ENCODE measurements at regions not wholly inside any gene's neighbourhood (a gene's known extent, or its start where the extent isn't known, plus 50 kb on each side); places are given as distances from the start of the nearest gene placed in this dataset.

- Histone ChIP-seq H3K9me3 (replicated peaks; ENCODE audit: control insufficient read depth, low read depth, low read length) (peaks cover 6% of the 10 kb centered on the region), H3K4me1 (ENCODE audit: control insufficient read depth, insufficient read depth, low read length) (no peaks in the 10 kb centered on the region), H3K4me3 (ENCODE audit: low read length) (no peak overlapping the region), H3K36me3 (ENCODE audit: control insufficient read depth, insufficient read depth, low read length) (no peaks in the 10 kb centered on the region), H3K27ac (ENCODE audit: low read length) (no peak overlapping the region), H3K27me3 (ENCODE audit: control insufficient read depth, insufficient read depth, low read length) (no peaks in the 10 kb centered on the region)
- DNase-seq: no peak
These were observed 55.2 kb upstream of the IL12B start for GRCh38 chr5:159385536-159385935.

GRCh38 chr5:159386028-159386711, 55.9 kb upstream of the IL12B start:
- H3K4me1 ChIP-seq (ENCODE audit: control insufficient read depth, insufficient read depth, low read length): no peaks in the 10 kb centered on the region
- no peak overlapping the region for H3K27ac ChIP-seq (ENCODE audit: low read length)
- no peak for DNase-seq
- no peak overlapping the region for H3K4me3 ChIP-seq (ENCODE audit: low read length)
- H3K9me3 ChIP-seq (replicated peaks; ENCODE audit: control insufficient read depth, low read depth, low read length): peaks cover 6% of the 10 kb centered on the region
- no peaks in the 10 kb centered on the region for H3K27me3 ChIP-seq (ENCODE audit: control insufficient read depth, insufficient read depth, low read length)
- no peaks in the 10 kb centered on the region for H3K36me3 ChIP-seq (ENCODE audit: control insufficient read depth, insufficient read depth, low read length)

- H3K4me3 ChIP-seq (ENCODE audit: low read length): no peak overlapping the region
- H3K27ac ChIP-seq (ENCODE audit: low read length): no peak overlapping the region
- no peak for DNase-seq
- H3K36me3 ChIP-seq (ENCODE audit: control insufficient read depth, insufficient read depth, low read length): no peaks in the 10 kb centered on the region
- 81% methylated on average over 2 of the region's 2 CpGs for WGBS (ENCODE audit: insufficient coverage)
- H3K9me3 ChIP-seq (replicated peaks; ENCODE audit: control insufficient read depth, low read depth, low read length): no peaks in the 10 kb centered on the region
- H3K27me3 ChIP-seq (ENCODE audit: control insufficient read depth, insufficient read depth, low read length): peaks cover 2% of the 10 kb centered on the region
- no peaks in the 10 kb centered on the region for H3K4me1 ChIP-seq (ENCODE audit: control insufficient read depth, insufficient read depth, low read length)
These were observed 62.6 kb upstream of the IL12B start for GRCh38 chr5:159392871-159393270.

DNA sequence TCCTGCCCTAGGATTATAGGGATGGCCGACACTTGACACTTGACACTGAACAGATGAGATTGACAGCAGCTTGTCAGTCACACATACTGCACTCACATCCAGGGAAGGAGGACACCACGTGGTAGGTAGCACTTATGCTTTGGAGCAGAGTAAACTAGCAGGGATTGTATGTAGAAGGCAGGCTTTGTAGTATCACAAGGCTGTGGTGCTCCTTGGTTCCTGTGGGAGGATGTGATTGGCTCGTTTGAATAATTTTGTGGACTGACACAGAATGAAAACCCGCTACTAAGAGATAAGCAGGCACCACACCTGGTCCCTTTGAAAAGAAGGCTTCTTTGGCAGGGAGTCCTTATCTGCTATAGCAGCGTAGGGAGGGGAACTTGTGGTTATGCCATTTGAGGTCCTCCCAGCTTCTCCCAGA, 63.6 kb upstream of the IL12B start:
- no peak for DNase-seq
- H3K4me1 ChIP-seq (ENCODE audit: control insufficient read depth, insufficient read depth, low read length): no peaks in the 10 kb centered on the region
- H3K36me3 ChIP-seq (ENCODE audit: control insufficient read depth, insufficient read depth, low read length): no peaks in the 10 kb centered on the region
- no peak overlapping the region for H3K27ac ChIP-seq (ENCODE audit: low read length)
- H3K27me3 ChIP-seq (ENCODE audit: control insufficient read depth, insufficient read depth, low read length): peaks cover 2% of the 10 kb centered on the region
- H3K4me3 ChIP-seq (ENCODE audit: low read length): no peak overlapping the region
- H3K9me3 ChIP-seq (replicated peaks; ENCODE audit: control insufficient read depth, low read depth, low read length): no peaks in the 10 kb centered on the region
- 51% methylated on average over 3 of the region's 5 CpGs for WGBS (ENCODE audit: insufficient coverage)

DNA sequence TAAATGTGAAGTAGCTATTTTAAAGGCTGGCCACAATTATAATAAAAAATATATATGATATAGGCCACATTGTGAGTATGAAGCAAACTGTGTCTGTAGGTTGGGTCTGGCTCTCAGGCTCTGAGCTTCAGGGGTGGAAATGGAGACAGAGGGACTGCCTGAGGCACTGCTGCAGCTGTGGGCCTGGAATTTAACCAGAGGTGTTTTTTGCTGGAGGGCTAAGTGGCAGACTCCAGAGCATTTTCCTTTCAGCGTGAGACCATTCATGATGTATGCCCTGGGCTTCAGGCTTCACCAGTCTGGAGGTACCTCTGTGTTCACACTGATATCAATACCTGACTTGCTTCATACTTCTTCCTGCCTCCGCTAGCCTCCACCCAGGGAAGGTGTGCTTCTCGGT, 64.9 kb upstream of the IL12B start:
- H3K27me3 ChIP-seq (ENCODE audit: control insufficient read depth, insufficient read depth, low read length): peaks cover 2% of the 10 kb centered on the region
- WGBS (ENCODE audit: insufficient coverage): 56% methylated on average over 1 of the region's 3 CpGs
- no peak overlapping the region for H3K4me3 ChIP-seq (ENCODE audit: low read length)
- H3K36me3 ChIP-seq (ENCODE audit: control insufficient read depth, insufficient read depth, low read length): no peaks in the 10 kb centered on the region
- no peaks in the 10 kb centered on the region for H3K9me3 ChIP-seq (replicated peaks; ENCODE audit: control insufficient read depth, low read depth, low read length)
- no peaks in the 10 kb centered on the region for H3K4me1 ChIP-seq (ENCODE audit: control insufficient read depth, insufficient read depth, low read length)
- no peak for DNase-seq
- no peak overlapping the region for H3K27ac ChIP-seq (ENCODE audit: low read length)

GRCh38 chr5:159398936-159399335, 68.6 kb upstream of the IL12B start:
- H3K36me3 ChIP-seq (ENCODE audit: control insufficient read depth, insufficient read depth, low read length): no peaks in the 10 kb centered on the region
- peaks cover 2% of the 10 kb centered on the region for H3K27me3 ChIP-seq (ENCODE audit: control insufficient read depth, insufficient read depth, low read length)
- DNase-seq: no peak
- H3K4me1 ChIP-seq (ENCODE audit: control insufficient read depth, insufficient read depth, low read length): no peaks in the 10 kb centered on the region
- no peak overlapping the region for H3K27ac ChIP-seq (ENCODE audit: low read length)
- no peak overlapping the region for H3K4me3 ChIP-seq (ENCODE audit: low read length)
- WGBS (ENCODE audit: insufficient coverage): 100% methylated on average over 3 of the region's 3 CpGs
- H3K9me3 ChIP-seq (replicated peaks; ENCODE audit: control insufficient read depth, low read depth, low read length): no peaks in the 10 kb centered on the region

DNA sequence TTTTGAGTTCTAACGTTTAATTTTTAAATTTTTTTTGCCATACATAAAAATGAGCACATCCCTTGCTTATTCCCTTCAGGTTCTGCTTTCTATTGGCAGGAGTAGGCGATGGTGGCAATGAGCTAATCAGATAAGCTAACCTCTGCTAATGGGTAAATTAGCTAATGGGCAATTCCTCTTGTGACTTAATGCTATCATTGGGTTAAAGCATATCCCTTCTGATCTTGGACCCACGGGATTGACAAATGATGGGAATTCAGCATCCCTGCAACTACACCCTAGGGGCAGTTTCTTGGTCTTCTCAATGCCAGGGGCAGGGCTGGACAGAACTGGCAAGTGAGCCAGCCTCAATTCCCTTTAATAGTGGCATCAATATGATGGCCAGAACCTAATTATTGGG, 70.2 kb upstream of the IL12B start:
- Histone ChIP-seq H3K36me3 (ENCODE audit: control insufficient read depth, insufficient read depth, low read length) (no peaks in the 10 kb centered on the region), H3K27ac (ENCODE audit: low read length) (no peak overlapping the region), H3K4me3 (ENCODE audit: low read length) (no peak overlapping the region), H3K4me1 (ENCODE audit: control insufficient read depth, insufficient read depth, low read length) (peaks cover 4% of the 10 kb centered on the region), H3K27me3 (ENCODE audit: control insufficient read depth, insufficient read depth, low read length) (peaks cover under 1% of the 10 kb centered on the region), H3K9me3 (replicated peaks; ENCODE audit: control insufficient read depth, low read depth, low read length) (no peaks in the 10 kb centered on the region)
- no peak for DNase-seq
- WGBS (ENCODE audit: insufficient coverage): no CpG with 5 or more reads among the region's 3 CpGs

GRCh38 chr5:159402311-159402710, 72.0 kb upstream of the IL12B start:
- H3K9me3 ChIP-seq (replicated peaks; ENCODE audit: control insufficient read depth, low read depth, low read length): no peaks in the 10 kb centered on the region
- no peaks in the 10 kb centered on the region for H3K36me3 ChIP-seq (ENCODE audit: control insufficient read depth, insufficient read depth, low read length)
- no peak overlapping the region for H3K4me3 ChIP-seq (ENCODE audit: low read length)
- peaks cover 7% of the 10 kb centered on the region for H3K27me3 ChIP-seq (ENCODE audit: control insufficient read depth, insufficient read depth, low read length)
- DNase-seq: no peak
- no peak overlapping the region for H3K27ac ChIP-seq (ENCODE audit: low read length)
- peaks cover 4% of the 10 kb centered on the region for H3K4me1 ChIP-seq (ENCODE audit: control insufficient read depth, insufficient read depth, low read length)
- WGBS (ENCODE audit: insufficient coverage): 100% methylated on average over 1 of the region's 1 CpG

DNA sequence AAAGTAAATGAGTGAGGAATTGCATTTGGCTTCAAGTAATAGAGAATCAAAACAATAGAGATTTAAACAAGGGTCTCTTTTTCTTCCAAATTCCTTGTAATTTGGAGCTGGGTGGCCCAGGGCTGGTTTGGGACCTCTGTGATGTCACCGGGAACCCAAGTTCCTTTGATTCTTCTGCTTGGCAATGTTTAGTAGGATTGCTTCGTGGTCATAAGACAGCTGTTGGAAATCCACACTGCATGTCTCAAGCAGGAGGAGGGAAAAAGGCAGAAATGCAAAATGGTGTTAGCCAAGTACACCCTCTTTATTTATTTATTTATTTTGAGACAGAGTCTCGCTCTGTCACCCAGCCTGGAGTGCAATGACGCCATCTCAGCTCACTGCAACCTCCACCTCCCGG, 72.6 kb upstream of the IL12B start:
- WGBS (ENCODE audit: insufficient coverage): 69% methylated on average over 3 of the region's 5 CpGs
- H3K36me3 ChIP-seq (ENCODE audit: control insufficient read depth, insufficient read depth, low read length): no peaks in the 10 kb centered on the region
- no peaks in the 10 kb centered on the region for H3K9me3 ChIP-seq (replicated peaks; ENCODE audit: control insufficient read depth, low read depth, low read length)
- H3K27me3 ChIP-seq (ENCODE audit: control insufficient read depth, insufficient read depth, low read length): peaks cover 7% of the 10 kb centered on the region
- DNase-seq: no peak
- no peak overlapping the region for H3K27ac ChIP-seq (ENCODE audit: low read length)
- peaks cover 4% of the 10 kb centered on the region for H3K4me1 ChIP-seq (ENCODE audit: control insufficient read depth, insufficient read depth, low read length)
- no peak overlapping the region for H3K4me3 ChIP-seq (ENCODE audit: low read length)

- peak; percentile 58 for DNase-seq
- Histone ChIP-seq H3K27ac (ENCODE audit: low read length) (no peak overlapping the region), H3K4me1 (ENCODE audit: control insufficient read depth, insufficient read depth, low read length) (peaks cover 4% of the 10 kb centered on the region), H3K9me3 (replicated peaks; ENCODE audit: control insufficient read depth, low read depth, low read length) (no peaks in the 10 kb centered on the region), H3K4me3 (ENCODE audit: low read length) (no peak overlapping the region), H3K27me3 (ENCODE audit: control insufficient read depth, insufficient read depth, low read length) (peaks cover 7% of the 10 kb centered on the region), H3K36me3 (ENCODE audit: control insufficient read depth, insufficient read depth, low read length) (no peaks in the 10 kb centered on the region)
- WGBS (ENCODE audit: insufficient coverage): 39% methylated on average over 3 of the region's 6 CpGs
These were observed 73.8 kb upstream of the IL12B start for GRCh38 chr5:159403906-159404681.

Data from muscle of leg (tissue), 3 donors.